ENCODE measurements at regions not wholly inside any gene's neighbourhood (a gene's known extent, or its start where the extent isn't known, plus 50 kb on each side); places are given as distances from the start of the nearest gene placed in this dataset.

GRCh38 chr18:71238974-71239624 lies 950.3 kb downstream of the SOCS6 start:
- no peak for TF ChIP-seq CTCF (IDR thresholded peaks at IDR 0.05)
- no peak for TF ChIP-seq POLR2A (IDR thresholded peaks at IDR 0.05)
